CD8-positive, alpha-beta memory T cell (primary cell): ENCODE measurements at regions not wholly inside any gene's neighbourhood (a gene's known extent, or its start where the extent isn't known, plus 50 kb on each side); places are given as distances from the start of the nearest gene placed in this dataset.

Source experiments
- CTCF ChIA-PET: fragments of 350-600 bp; sonication (Branson Sonifier 250); formaldehyde crosslinking; loops from one replicate; lab custom pipeline; 2021; ENCODE audit warnings: antibody characterized with exemption; lab: Charles Lee
- POLR2A ChIA-PET: fragments of 350-600 bp; sonication (Branson Sonifier 250); formaldehyde crosslinking; loops from one replicate; lab custom pipeline; 2021; ENCODE audit warnings: antibody characterized with exemption; lab: Charles Lee
- DNase-seq, 5 donors: peaks; one replicate each; pipeline versions ENCODE4 v3.0.0 to v3.0.0-alpha.2; 2020 to 2022; ENCODE audit warnings: mixed read lengths in 1 of 5
- H3K27ac ChIP-seq: one replicate; pipeline ENCODE4 v1.7.0; 2013; ENCODE audit warnings: low read depth, mild to moderate bottlenecking, low read length, moderate library complexity
- H3K27me3 ChIP-seq: 2 replicates; pipeline ENCODE4 v1.7.0; 2013; ENCODE audit warnings: low read length, mild to moderate bottlenecking; ENCODE audit not compliant: insufficient read depth, poor library complexity, severe bottlenecking
- H3K36me3 ChIP-seq: 2 replicates; pipeline ENCODE4 v1.7.0; 2013; ENCODE audit warnings: mild to moderate bottlenecking, low read length, moderate library complexity; ENCODE audit not compliant: insufficient read depth
- H3K4me1 ChIP-seq: 2 replicates; pipeline ENCODE4 v1.7.0; 2013; ENCODE audit warnings: mild to moderate bottlenecking, low read length, moderate library complexity; ENCODE audit not compliant: insufficient read depth
- H3K4me3 ChIP-seq: 2 replicates; pipeline ENCODE4 v1.7.0; 2013; ENCODE audit warnings: mild to moderate bottlenecking, low read length
- H3K9me3 ChIP-seq: 2 replicates; pipeline ENCODE4 v1.7.0; 2013; ENCODE audit warnings: mild to moderate bottlenecking, low read length
- H3K27ac Mint-ChIP-seq, 8 donors: one replicate each; pipeline ENCODE4 v1.8.0; 2020 to 2021; ENCODE audit warnings: mixed read lengths in 8 of 8, mild to moderate bottlenecking in 6 of 8, inconsistent platforms in 3 of 8, moderate library complexity in 3 of 8
- H3K27me3 Mint-ChIP-seq, 2 donors: one replicate each; pipeline ENCODE4 v1.8.0; 2020 to 2021; ENCODE audit warnings: mixed read lengths in 2 of 2, mild to moderate bottlenecking in 1 of 2, moderate library complexity in 1 of 2
- H3K36me3 Mint-ChIP-seq, 3 donors: one replicate each; pipeline ENCODE4 v1.8.0; 2020 to 2021; ENCODE audit warnings: mixed read lengths in 3 of 3, inconsistent platforms in 1 of 3, mild to moderate bottlenecking in 1 of 3
- H3K4me1 Mint-ChIP-seq, 3 donors: one replicate each; pipeline ENCODE4 v1.8.0; 2020 to 2021; ENCODE audit warnings: mixed read lengths in 3 of 3, inconsistent platforms in 1 of 3, mild to moderate bottlenecking in 1 of 3
- H3K4me3 Mint-ChIP-seq, 7 donors: one replicate each; pipeline ENCODE4 v1.8.0; 2020 to 2021; ENCODE audit warnings: mixed read lengths in 7 of 7, mild to moderate bottlenecking in 6 of 7, moderate library complexity in 4 of 7, inconsistent platforms in 2 of 7
- H3K9me3 Mint-ChIP-seq, 5 donors: one replicate each; pipeline ENCODE4 v1.8.0; 2020 to 2022; ENCODE audit warnings: mixed read lengths in 5 of 5, mild to moderate bottlenecking in 3 of 5, moderate library complexity in 2 of 5, inconsistent platforms in 1 of 5

- Histone ChIP-seq H3K9me3 (no peaks in the 10 kb centered on the region), H3K4me3 (no peak overlapping the region), H3K27ac (no peak overlapping the region), H3K4me1 (no peaks in the 10 kb centered on the region), H3K36me3 (no peaks in the 10 kb centered on the region), H3K27me3 (no peaks in the 10 kb centered on the region)
- ChIA-PET CTCF (no interaction called here), POLR2A (no interaction called here)
- Mint-ChIP-seq H3K9me3 (peaks cover under 1 to 15% (median 5%) of the 10 kb centered on the region in 5 donors), H3K4me1 (no peaks in the 10 kb centered on the region), H3K27me3 (no peaks in the 10 kb centered on the region), H3K27ac (no peak overlapping the region), H3K4me3 (no peak overlapping the region), H3K36me3 (no peaks in the 10 kb centered on the region)
- no peak for DNase-seq
These were observed 287.3 kb upstream of the FLRT2 start for GRCh38 chr14:85242666-85243065.

DNA sequence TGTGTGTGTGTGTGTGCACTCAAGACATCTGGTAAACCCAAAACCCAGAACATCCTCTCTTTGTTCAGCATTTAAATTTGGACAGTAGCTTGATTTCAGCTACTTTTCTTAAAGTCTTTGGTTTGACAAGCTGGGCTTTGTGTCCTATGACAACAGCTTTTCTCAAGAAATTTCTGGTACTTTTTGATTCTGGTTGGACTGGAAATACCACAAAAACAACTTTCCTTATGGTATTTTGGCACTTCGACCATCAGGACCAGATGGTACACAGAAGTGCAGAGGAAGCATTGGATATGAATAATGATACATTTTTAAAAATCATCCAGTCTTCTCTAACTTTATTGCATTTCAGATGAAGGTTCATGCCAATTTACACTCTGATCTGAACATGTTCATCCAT is 286.6 kb upstream of the FLRT2 start:
- CTCF ChIA-PET = no interaction called here
- no peaks in the 10 kb centered on the region for H3K36me3 ChIP-seq
- H3K4me1 Mint-ChIP-seq = no peaks in the 10 kb centered on the region

GRCh38 chr14:85247071-85247470 is 282.9 kb upstream of the FLRT2 start:
- no peaks in the 10 kb centered on the region for H3K4me1 ChIP-seq
- no peak overlapping the region for H3K27ac Mint-ChIP-seq
- H3K9me3 Mint-ChIP-seq = peaks cover 5 to 16% (median 10%) of the 10 kb centered on the region in 5 donors
- no peak for DNase-seq
- no peaks in the 10 kb centered on the region for H3K4me1 Mint-ChIP-seq
- H3K4me3 ChIP-seq = no peak overlapping the region
- no peaks in the 10 kb centered on the region for H3K9me3 ChIP-seq
- no peaks in the 10 kb centered on the region for H3K27me3 ChIP-seq
- CTCF ChIA-PET = no interaction called here
- no peaks in the 10 kb centered on the region for H3K36me3 ChIP-seq
- POLR2A ChIA-PET = no interaction called here
- no peak overlapping the region for H3K27ac ChIP-seq
- H3K36me3 Mint-ChIP-seq = no peaks in the 10 kb centered on the region
- H3K4me3 Mint-ChIP-seq = no peak overlapping the region
- H3K27me3 Mint-ChIP-seq = no peaks in the 10 kb centered on the region

More for the DNA sequence above, 286.6 kb upstream of the FLRT2 start:
- POLR2A ChIA-PET = no interaction called here
- no peak overlapping the region for H3K4me3 ChIP-seq
- no peaks in the 10 kb centered on the region for H3K27me3 ChIP-seq
- no peak for DNase-seq
- H3K9me3 ChIP-seq = no peaks in the 10 kb centered on the region
- H3K4me3 Mint-ChIP-seq = no peak overlapping the region
- H3K36me3 Mint-ChIP-seq = no peaks in the 10 kb centered on the region
- no peaks in the 10 kb centered on the region for H3K4me1 ChIP-seq
- H3K9me3 Mint-ChIP-seq = peaks cover 5 to 15% (median 6%) of the 10 kb centered on the region in 5 donors
- no peaks in the 10 kb centered on the region for H3K27me3 Mint-ChIP-seq
- H3K27ac Mint-ChIP-seq = no peak overlapping the region
- H3K27ac ChIP-seq = no peak overlapping the region

- no peak overlapping the region for H3K27ac ChIP-seq
- H3K36me3 ChIP-seq = no peaks in the 10 kb centered on the region
- H3K4me1 ChIP-seq = no peaks in the 10 kb centered on the region
- H3K4me3 Mint-ChIP-seq = no peak overlapping the region
- no peak overlapping the region for H3K27ac Mint-ChIP-seq
- POLR2A ChIA-PET = no interaction called here
- DNase-seq = no peak
- no peaks in the 10 kb centered on the region for H3K4me1 Mint-ChIP-seq
- no peaks in the 10 kb centered on the region for H3K27me3 ChIP-seq
- CTCF ChIA-PET = no interaction called here
- H3K36me3 Mint-ChIP-seq = no peaks in the 10 kb centered on the region
- no peaks in the 10 kb centered on the region for H3K27me3 Mint-ChIP-seq
- H3K9me3 Mint-ChIP-seq = peaks cover 5 to 16% (median 11%) of the 10 kb centered on the region in 5 donors
- no peak overlapping the region for H3K4me3 ChIP-seq
- no peaks in the 10 kb centered on the region for H3K9me3 ChIP-seq
These were observed 280.9 kb upstream of the FLRT2 start for GRCh38 chr14:85248881-85249635.

- no peaks in the 10 kb centered on the region for H3K4me1 ChIP-seq
These were observed 279.3 kb upstream of the FLRT2 start for GRCh38 chr14:85250414-85251189.

DNA sequence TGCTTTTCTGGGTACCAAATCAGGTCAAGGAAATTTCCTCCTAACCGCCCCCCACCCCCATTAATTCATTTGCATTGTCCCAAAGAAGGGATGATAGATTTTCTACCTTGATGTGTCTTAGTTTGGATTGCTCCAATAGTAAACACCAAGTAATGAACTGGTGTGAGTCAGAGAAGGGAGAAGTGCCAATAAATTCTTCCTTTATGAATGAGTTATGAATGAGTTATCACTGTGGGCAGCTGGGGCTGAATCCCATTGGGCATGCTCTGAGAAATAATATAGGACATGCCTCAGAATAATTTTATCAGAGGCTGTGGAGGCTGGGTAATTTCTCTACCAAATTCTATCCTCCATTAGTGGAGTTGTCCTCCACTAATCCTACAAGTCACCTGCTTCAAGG is 277.9 kb upstream of the FLRT2 start:
- Histone ChIP-seq H3K9me3 (no peaks in the 10 kb centered on the region), H3K4me3 (no peak overlapping the region), H3K27ac (no peak overlapping the region), H3K27me3 (no peaks in the 10 kb centered on the region), H3K36me3 (no peaks in the 10 kb centered on the region), H3K4me1 (no peaks in the 10 kb centered on the region)
- Mint-ChIP-seq H3K27me3 (peaks cover 0 to 2% of the 10 kb centered on the region in 2 donors), H3K4me3 (no peak overlapping the region), H3K36me3 (no peaks in the 10 kb centered on the region), H3K9me3 (peaks cover 0 to 17% (median 12%) of the 10 kb centered on the region in 5 donors), H3K27ac (no peak overlapping the region), H3K4me1 (no peaks in the 10 kb centered on the region)
- POLR2A ChIA-PET = no interaction called here
- CTCF ChIA-PET = no interaction called here
- no peak for DNase-seq

More at GRCh38 chr14:85250414-85251189, 279.3 kb upstream of the FLRT2 start:
- Mint-ChIP-seq H3K27ac (no peak overlapping the region), H3K27me3 (peaks cover 0 to 2% of the 10 kb centered on the region in 2 donors), H3K9me3 (peaks cover 5 to 21% (median 12%) of the 10 kb centered on the region in 5 donors), H3K36me3 (no peaks in the 10 kb centered on the region), H3K4me3 (no peak overlapping the region), H3K4me1 (no peaks in the 10 kb centered on the region)
- no peaks in the 10 kb centered on the region for H3K27me3 ChIP-seq
- H3K27ac ChIP-seq = no peak overlapping the region
- H3K9me3 ChIP-seq = no peaks in the 10 kb centered on the region
- no peak for DNase-seq
- ChIA-PET CTCF (no interaction called here), POLR2A (no interaction called here)
- H3K4me3 ChIP-seq = no peak overlapping the region
- H3K36me3 ChIP-seq = no peaks in the 10 kb centered on the region

- no peaks in the 10 kb centered on the region for H3K36me3 Mint-ChIP-seq
- POLR2A ChIA-PET = no interaction called here
- peaks cover 0 to 25% (median 7%) of the 10 kb centered on the region in 5 donors for H3K9me3 Mint-ChIP-seq
- H3K36me3 ChIP-seq = no peaks in the 10 kb centered on the region
- no peak overlapping the region for H3K4me3 ChIP-seq
- no peak overlapping the region for H3K27ac ChIP-seq
- no peak overlapping the region for H3K27ac Mint-ChIP-seq
- no peaks in the 10 kb centered on the region for H3K27me3 ChIP-seq
- no peak for DNase-seq
- CTCF ChIA-PET = no interaction called here
- no peaks in the 10 kb centered on the region for H3K4me1 Mint-ChIP-seq
- H3K9me3 ChIP-seq = no peaks in the 10 kb centered on the region
- H3K4me1 ChIP-seq = no peaks in the 10 kb centered on the region
- no peak overlapping the region for H3K4me3 Mint-ChIP-seq
- H3K27me3 Mint-ChIP-seq = peaks cover 0 to 2% of the 10 kb centered on the region in 2 donors
These were observed 275.2 kb upstream of the FLRT2 start for GRCh38 chr14:85254711-85255110.

- ChIA-PET CTCF (no interaction called here), POLR2A (no interaction called here)
- Mint-ChIP-seq H3K9me3 (peaks cover 3 to 26% (median 11%) of the 10 kb centered on the region in 5 donors), H3K36me3 (no peaks in the 10 kb centered on the region), H3K4me1 (no peaks in the 10 kb centered on the region), H3K27me3 (peaks cover 0 to 2% of the 10 kb centered on the region in 2 donors), H3K4me3 (no peak overlapping the region), H3K27ac (no peak overlapping the region)
- no peaks in the 10 kb centered on the region for H3K36me3 ChIP-seq
- no peak overlapping the region for H3K27ac ChIP-seq
- H3K4me3 ChIP-seq = no peak overlapping the region
- H3K4me1 ChIP-seq = no peaks in the 10 kb centered on the region
- H3K9me3 ChIP-seq = no peaks in the 10 kb centered on the region
- H3K27me3 ChIP-seq = no peaks in the 10 kb centered on the region
- DNase-seq = no peak
These were observed 272.7 kb upstream of the FLRT2 start for GRCh38 chr14:85257287-85257686.
